Vagina (tissue), 2 donors: ENCODE measurements at regions not wholly inside any gene's neighbourhood (a gene's known extent, or its start where the extent isn't known, plus 50 kb on each side); places are given as distances from the start of the nearest gene placed in this dataset.

Experiments used
- CTCF ChIP-seq, 3 experiments: fragments of 450-650 bp in 2 of 3; fragments of 200-600 bp in 1 of 3; sonication (generic) in 1 of 3; IDR thresholded peaks; one replicate each; pipeline ENCODE4 v1.5.1; 2017 to 2019; ENCODE audit warnings: antibody characterized with exemption in 3 of 3, mild to moderate bottlenecking in 2 of 3, moderate library complexity in 2 of 3
- POLR2AphosphoS5 ChIP-seq, 2 donors: sonication (generic); formaldehyde crosslinking; IDR thresholded peaks; one replicate each; pipeline ENCODE4 v1.9.0; 2017; ENCODE audit warnings: antibody characterized with exemption in 2 of 2, mild to moderate bottlenecking in 2 of 2, low read depth in 1 of 2; ENCODE audit not compliant: insufficient read depth in 1 of 2

DNA sequence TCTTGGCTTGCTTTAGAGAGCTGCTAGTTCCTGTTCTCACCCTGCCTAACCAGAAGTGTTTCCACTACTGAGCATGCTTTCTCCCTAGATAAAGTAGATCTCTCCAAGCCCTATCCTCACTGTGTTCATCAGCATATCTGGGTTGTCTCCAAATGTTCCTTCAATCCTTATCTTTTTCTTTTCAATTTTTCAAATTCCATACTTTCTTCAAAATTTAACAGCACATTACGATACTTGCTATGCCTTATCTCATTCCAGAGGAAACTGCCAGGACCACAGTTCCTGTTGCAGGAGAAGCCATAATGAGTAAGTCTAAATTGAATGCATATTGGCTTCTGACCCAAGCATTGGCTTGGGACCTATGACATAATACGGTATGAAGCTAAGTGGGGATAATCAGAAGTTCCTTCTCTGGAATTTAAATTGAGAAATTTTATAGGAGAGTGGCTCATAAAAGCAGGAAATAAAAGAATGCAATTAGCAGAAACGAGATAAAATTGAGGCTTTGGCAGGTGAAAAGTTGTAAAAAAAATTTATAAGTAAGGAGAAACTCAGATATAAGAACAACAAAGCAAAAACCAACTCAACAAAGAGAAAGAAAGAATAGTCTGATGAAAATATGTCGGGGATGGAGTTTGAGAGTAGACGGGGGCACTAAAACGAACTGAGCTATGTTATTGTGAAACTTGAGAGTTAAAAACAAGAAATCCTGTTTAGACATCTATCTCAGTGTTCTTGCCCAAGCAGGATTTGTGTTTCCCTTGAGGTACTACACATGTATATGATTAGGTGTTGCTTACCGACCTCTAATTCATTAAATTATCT is 631.7 kb upstream of the CCDC54 start:
- TF ChIP-seq CTCF (IDR thresholded peaks at IDR 0.05) (no peak), POLR2AphosphoS5 (IDR thresholded peaks at IDR 0.05; ENCODE audit: insufficient read depth in 1 of 2, low read depth in 1 of 2) (no peak)
